Stomach (tissue), 4 donors: ENCODE measurements at regions not wholly inside any gene's neighbourhood (a gene's known extent, or its start where the extent isn't known, plus 50 kb on each side); places are given as distances from the start of the nearest gene placed in this dataset.

Experiments
- CTCF ChIP-seq, 7 experiments: fragments of 450-650 bp in 4 of 7; fragments of 200-600 bp in 3 of 7; sonication (generic) in 3 of 7; IDR thresholded peaks; one replicate each; pipeline ENCODE4 v1.5.1; 2016 to 2019; ENCODE audit warnings: antibody characterized with exemption in 7 of 7, control low read depth in 2 of 7, mild to moderate bottlenecking in 1 of 7
- EP300 ChIP-seq: sonication (generic); formaldehyde crosslinking; IDR thresholded peaks from one replicate; pipeline ENCODE4 v1.6.1; 2017; ENCODE audit warnings: antibody characterized with exemption
- POLR2A ChIP-seq, 4 donors: fragments of 450-650 bp; IDR thresholded peaks; one replicate each; pipeline ENCODE4 v1.6.1; 2016; ENCODE audit warnings: antibody characterized with exemption in 4 of 4, control low read depth in 2 of 4, mild to moderate bottlenecking in 1 of 4, moderate library complexity in 1 of 4
- POLR2AphosphoS5 ChIP-seq, 3 donors: sonication (generic); formaldehyde crosslinking; IDR thresholded peaks; one replicate each; pipeline ENCODE4 v1.6.1; 2016; ENCODE audit warnings: antibody characterized with exemption in 3 of 3

GRCh38 chr7:18315241-18315640, 180.3 kb upstream of the HDAC9 start:
- TF ChIP-seq POLR2A (IDR thresholded peaks at IDR 0.05) (no peak), CTCF (IDR thresholded peaks at IDR 0.05) (no peak), POLR2AphosphoS5 (IDR thresholded peaks at IDR 0.05) (no peak), EP300 (no peak)
